Neural progenitor cell (in vitro differentiated cells): ENCODE measurements at regions not wholly inside any gene's neighbourhood (a gene's known extent, or its start where the extent isn't known, plus 50 kb on each side); places are given as distances from the start of the nearest gene placed in this dataset.

Source experiments
- DNase-seq: peaks from one replicate; pipeline ENCODE4 v3.0.0-alpha.2; 2016; ENCODE audit warnings: low spot score
- H2AFZ ChIP-seq: fragments of 200-600 bp; sonication (generic); replicated peaks from 2 replicates; pipeline ENCODE4 v1.6.1; 2016; ENCODE audit warnings: antibody characterized with exemption
- H3F3A ChIP-seq: fragments of 200-600 bp; sonication (generic); 2 replicates; pipeline ENCODE4 v1.6.1; 2016; ENCODE audit warnings: antibody characterized with exemption, low read depth
- H3K27ac ChIP-seq: fragments of 200-600 bp; sonication (generic); 2 replicates; pipeline ENCODE4 v1.5.1; 2016; ENCODE audit warnings: mild to moderate bottlenecking
- H3K27me3 ChIP-seq: fragments of 200-600 bp; sonication (generic); 2 replicates; pipeline ENCODE4 v1.6.1; 2016; ENCODE audit warnings: mild to moderate bottlenecking, moderate library complexity
- H3K36me3 ChIP-seq: fragments of 200-600 bp; sonication (generic); 2 replicates; pipeline ENCODE4 v1.5.1; 2016
- H3K4me1 ChIP-seq: fragments of 200-600 bp; sonication (generic); 2 replicates; pipeline ENCODE4 v1.6.1; 2016; ENCODE audit warnings: mixed run types
- H3K4me2 ChIP-seq: fragments of 200-600 bp; sonication (generic); 2 replicates; pipeline ENCODE4 v1.6.1; 2016
- H3K4me3 ChIP-seq: fragments of 200-600 bp; sonication (generic); 2 replicates; pipeline ENCODE4 v1.5.1; 2016
- H3K79me2 ChIP-seq: fragments of 200-600 bp; sonication (generic); 2 replicates; pipeline ENCODE4 v1.6.1; 2016; ENCODE audit warnings: low read depth
- H3K9ac ChIP-seq: fragments of 200-600 bp; sonication (generic); 2 replicates; pipeline ENCODE4 v1.6.1; 2016
- H3K9me3 ChIP-seq: fragments of 200-600 bp; sonication (generic); 2 replicates; pipeline ENCODE4 v1.5.1; 2016; ENCODE audit warnings: low read depth
- H4K20me1 ChIP-seq: fragments of 200-600 bp; sonication (generic); 2 replicates; pipeline ENCODE4 v1.6.1; 2016; ENCODE audit warnings: low read depth
- H3K27ac Mint-ChIP-seq: 3 replicates; pipeline ENCODE4 v1.8.0; 2021; ENCODE audit warnings: mixed read lengths
- H3K27me3 Mint-ChIP-seq: 2 replicates; pipeline ENCODE4 v1.8.0; 2022; ENCODE audit warnings: low read depth, mild to moderate bottlenecking, inconsistent platforms, moderate library complexity, mixed read lengths; ENCODE audit not compliant: insufficient read depth
- H3K36me3 Mint-ChIP-seq: 3 replicates; pipeline ENCODE4 v1.8.0; 2021; ENCODE audit warnings: mixed read lengths
- H3K4me1 Mint-ChIP-seq: 3 replicates; pipeline ENCODE4 v1.8.0; 2021; ENCODE audit warnings: mixed read lengths
- H3K4me3 Mint-ChIP-seq: 3 replicates; pipeline ENCODE4 v1.8.0; 2021; ENCODE audit warnings: mild to moderate bottlenecking, moderate library complexity, mixed read lengths
- H3K9me3 Mint-ChIP-seq: 3 replicates; pipeline ENCODE4 v1.8.0; 2020; ENCODE audit warnings: mixed read lengths
- EZH2 ChIP-seq: fragments of 200-600 bp; sonication (generic); IDR thresholded peaks from 2 replicates; pipeline ENCODE4 v1.6.1; 2017; ENCODE audit warnings: antibody characterized with exemption, mild to moderate bottlenecking, moderate library complexity
- EZH2phosphoT487 ChIP-seq: fragments of 200-600 bp; sonication (generic); IDR thresholded peaks from 2 replicates; pipeline ENCODE4 v1.6.1; 2017; ENCODE audit warnings: antibody characterized with exemption
- TF ChIP-seq, protein P1 (sequence below): fragments of 200-600 bp; sonication (generic); IDR thresholded peaks from 2 replicates; pipeline ENCODE4 v1.5.1; 2017; ENCODE audit warnings: antibody characterized with exemption, mild to moderate bottlenecking

DNA sequence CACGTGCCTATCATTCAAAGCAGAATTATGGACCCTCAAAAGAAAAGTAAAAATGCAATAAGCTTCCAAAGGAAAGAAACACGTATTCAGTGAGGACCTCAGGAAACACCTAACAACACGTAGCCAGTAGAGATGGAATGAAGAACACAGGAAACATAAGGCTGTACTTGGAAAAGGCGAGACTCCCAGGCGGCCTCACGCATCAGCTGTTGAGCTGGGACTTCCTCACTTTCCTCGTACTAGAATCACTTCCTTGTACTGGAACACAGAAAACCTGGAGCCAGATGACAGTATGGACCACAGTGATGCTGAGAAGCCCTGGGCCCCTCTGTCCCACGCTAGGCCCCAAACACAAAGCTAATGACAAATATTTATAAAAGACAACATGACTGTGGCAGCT is 94.4 kb upstream of the BACE2 start:
- no peak overlapping the region for H2AFZ ChIP-seq
- Mint-ChIP-seq H3K27me3 (peaks cover 12% of the 10 kb centered on the region), H3K4me3 (no peak overlapping the region), H3K4me1 (peaks cover 11% of the 10 kb centered on the region), H3K27ac (no peak overlapping the region), H3K9me3 (peaks cover 5% of the 10 kb centered on the region), H3K36me3 (no peaks in the 10 kb centered on the region)
- peaks cover 7% of the 10 kb centered on the region for H3K4me1 ChIP-seq
- no peaks in the 10 kb centered on the region for H3K9me3 ChIP-seq
- TF ChIP-seq EZH2phosphoT487 = no peak
- TF ChIP-seq EZH2 = no peak
- TF ChIP-seq, protein P1, sequence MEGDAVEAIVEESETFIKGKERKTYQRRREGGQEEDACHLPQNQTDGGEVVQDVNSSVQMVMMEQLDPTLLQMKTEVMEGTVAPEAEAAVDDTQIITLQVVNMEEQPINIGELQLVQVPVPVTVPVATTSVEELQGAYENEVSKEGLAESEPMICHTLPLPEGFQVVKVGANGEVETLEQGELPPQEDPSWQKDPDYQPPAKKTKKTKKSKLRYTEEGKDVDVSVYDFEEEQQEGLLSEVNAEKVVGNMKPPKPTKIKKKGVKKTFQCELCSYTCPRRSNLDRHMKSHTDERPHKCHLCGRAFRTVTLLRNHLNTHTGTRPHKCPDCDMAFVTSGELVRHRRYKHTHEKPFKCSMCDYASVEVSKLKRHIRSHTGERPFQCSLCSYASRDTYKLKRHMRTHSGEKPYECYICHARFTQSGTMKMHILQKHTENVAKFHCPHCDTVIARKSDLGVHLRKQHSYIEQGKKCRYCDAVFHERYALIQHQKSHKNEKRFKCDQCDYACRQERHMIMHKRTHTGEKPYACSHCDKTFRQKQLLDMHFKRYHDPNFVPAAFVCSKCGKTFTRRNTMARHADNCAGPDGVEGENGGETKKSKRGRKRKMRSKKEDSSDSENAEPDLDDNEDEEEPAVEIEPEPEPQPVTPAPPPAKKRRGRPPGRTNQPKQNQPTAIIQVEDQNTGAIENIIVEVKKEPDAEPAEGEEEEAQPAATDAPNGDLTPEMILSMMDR = no peak
- H3K27me3 ChIP-seq = peaks cover 3% of the 10 kb centered on the region
- H3K79me2 ChIP-seq = no peaks in the 10 kb centered on the region
- no peaks in the 10 kb centered on the region for H3F3A ChIP-seq
- H3K36me3 ChIP-seq = no peaks in the 10 kb centered on the region
- no peak for DNase-seq
- H3K4me3 ChIP-seq = no peak overlapping the region
- H3K9ac ChIP-seq = no peak overlapping the region
- no peak overlapping the region for H3K4me2 ChIP-seq
- no peaks in the 10 kb centered on the region for H4K20me1 ChIP-seq
- no peak overlapping the region for H3K27ac ChIP-seq

DNA sequence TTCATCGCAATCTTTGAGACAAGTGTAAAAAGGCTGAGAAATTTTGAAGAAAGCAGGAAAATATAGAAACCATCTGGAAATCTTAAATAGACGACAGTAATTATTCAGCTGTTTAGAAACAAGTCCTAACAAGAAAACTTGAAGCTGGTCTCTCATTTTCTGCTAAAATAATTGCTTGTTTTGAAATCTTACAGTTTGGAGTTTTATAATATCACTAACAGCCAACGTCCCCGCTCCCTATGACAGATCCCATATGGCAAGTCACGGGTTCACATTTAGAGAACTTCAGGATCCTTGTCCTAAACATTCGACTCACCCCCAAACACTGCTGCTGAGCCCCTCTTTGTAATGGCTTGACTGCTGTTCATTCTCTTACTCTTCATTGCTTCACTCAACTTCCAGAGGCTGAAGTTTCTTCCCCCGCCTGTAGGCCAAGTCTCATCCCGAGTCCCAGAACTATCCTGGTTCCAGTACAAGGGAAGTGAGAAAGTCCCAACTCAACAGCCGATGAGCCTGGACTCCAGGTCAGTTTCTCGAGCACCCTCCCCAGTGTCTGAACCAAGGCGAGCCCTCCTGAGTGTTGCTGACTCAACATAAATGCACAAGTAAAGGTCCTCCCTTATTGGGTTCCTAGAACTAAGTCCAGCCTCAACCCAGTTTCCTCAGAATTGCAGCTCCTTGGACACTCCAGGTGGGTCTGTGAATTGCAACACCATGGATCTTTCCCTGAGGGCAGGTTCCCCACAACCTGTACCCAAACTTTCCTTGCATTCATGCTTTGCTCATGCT is 93.4 kb upstream of the BACE2 start:
- H3K9ac ChIP-seq = no peak overlapping the region
- peaks cover 5% of the 10 kb centered on the region for H3K4me1 Mint-ChIP-seq
- no peaks in the 10 kb centered on the region for H3K36me3 ChIP-seq
- H2AFZ ChIP-seq = no peak overlapping the region
- no peak overlapping the region for H3K4me3 Mint-ChIP-seq
- TF ChIP-seq EZH2phosphoT487 = no peak
- TF ChIP-seq, protein P1 = no peak
- TF ChIP-seq EZH2 = no peak
- peaks cover 10% of the 10 kb centered on the region for H3K27me3 Mint-ChIP-seq
- H3K9me3 ChIP-seq = no peaks in the 10 kb centered on the region
- no peak overlapping the region for H3K4me3 ChIP-seq
- no peaks in the 10 kb centered on the region for H3K36me3 Mint-ChIP-seq
- no peak overlapping the region for H3K27ac ChIP-seq
- H3F3A ChIP-seq = no peaks in the 10 kb centered on the region
- DNase-seq = no peak
- H3K27ac Mint-ChIP-seq = no peak overlapping the region
- H4K20me1 ChIP-seq = no peaks in the 10 kb centered on the region
- H3K9me3 Mint-ChIP-seq = peaks cover 5% of the 10 kb centered on the region
- H3K79me2 ChIP-seq = no peaks in the 10 kb centered on the region
- no peak overlapping the region for H3K4me2 ChIP-seq
- peaks cover 3% of the 10 kb centered on the region for H3K4me1 ChIP-seq
- H3K27me3 ChIP-seq = no peaks in the 10 kb centered on the region

DNA sequence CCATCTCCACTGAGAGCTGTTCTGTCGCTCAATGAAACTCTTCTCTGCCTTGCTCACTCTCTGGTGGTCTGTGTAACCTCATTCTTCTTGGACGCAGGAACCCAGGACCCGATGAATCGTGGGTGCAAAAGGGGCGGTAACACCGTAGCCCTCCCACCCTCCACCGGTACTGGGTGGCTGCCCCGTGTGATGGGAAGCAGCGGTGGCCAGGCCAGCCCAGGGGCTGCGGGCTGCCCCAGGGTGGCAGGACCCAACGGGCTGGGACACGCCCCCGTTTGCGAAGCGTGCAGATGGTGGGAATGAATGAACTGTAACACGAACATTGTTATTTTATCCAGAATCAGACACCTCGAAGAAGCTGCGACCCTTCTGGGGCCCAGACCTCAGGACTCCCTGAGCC is 92.3 kb upstream of the BACE2 start:
- H3K9me3 ChIP-seq = no peaks in the 10 kb centered on the region
- H3K4me3 ChIP-seq = no peak overlapping the region
- H3K36me3 ChIP-seq = no peaks in the 10 kb centered on the region
- H3K27ac Mint-ChIP-seq = no peak overlapping the region
- H4K20me1 ChIP-seq = no peaks in the 10 kb centered on the region
- no peaks in the 10 kb centered on the region for H3K36me3 Mint-ChIP-seq
- H3K9ac ChIP-seq = no peak overlapping the region
- H3K4me1 ChIP-seq = peaks cover 3% of the 10 kb centered on the region
- no peaks in the 10 kb centered on the region for H3F3A ChIP-seq
- H3K79me2 ChIP-seq = no peaks in the 10 kb centered on the region
- H3K4me1 Mint-ChIP-seq = peaks cover under 1% of the 10 kb centered on the region
- H3K27me3 Mint-ChIP-seq = peaks cover 7% of the 10 kb centered on the region
- no peak overlapping the region for H3K4me2 ChIP-seq
- H3K27me3 ChIP-seq = no peaks in the 10 kb centered on the region
- H3K9me3 Mint-ChIP-seq = peaks cover 5% of the 10 kb centered on the region
- DNase-seq = no peak
- no peak overlapping the region for H2AFZ ChIP-seq
- H3K27ac ChIP-seq = no peak overlapping the region
- TF ChIP-seq, protein P1 = no peak
- TF ChIP-seq EZH2phosphoT487 = no peak
- no peak for TF ChIP-seq EZH2
- no peak overlapping the region for H3K4me3 Mint-ChIP-seq
